NCI-H345 treated with DMSO at 0.1 percent for 48 hours (cell line): ENCODE measurements at regions not wholly inside any gene's neighbourhood (a gene's known extent, or its start where the extent isn't known, plus 50 kb on each side); places are given as distances from the start of the nearest gene placed in this dataset.
"Not testable (repeated sequence)": the region's sequence is repeated elsewhere in the genome, so short reads cannot be mapped to it uniquely, and the experiment has no call there.

Experiments used
- DNase-seq: peaks from one replicate; lab custom pipeline; 2025; ENCODE audit not compliant: unreplicated experiment; lab: John Stamatoyannopoulos, UW

DNA sequence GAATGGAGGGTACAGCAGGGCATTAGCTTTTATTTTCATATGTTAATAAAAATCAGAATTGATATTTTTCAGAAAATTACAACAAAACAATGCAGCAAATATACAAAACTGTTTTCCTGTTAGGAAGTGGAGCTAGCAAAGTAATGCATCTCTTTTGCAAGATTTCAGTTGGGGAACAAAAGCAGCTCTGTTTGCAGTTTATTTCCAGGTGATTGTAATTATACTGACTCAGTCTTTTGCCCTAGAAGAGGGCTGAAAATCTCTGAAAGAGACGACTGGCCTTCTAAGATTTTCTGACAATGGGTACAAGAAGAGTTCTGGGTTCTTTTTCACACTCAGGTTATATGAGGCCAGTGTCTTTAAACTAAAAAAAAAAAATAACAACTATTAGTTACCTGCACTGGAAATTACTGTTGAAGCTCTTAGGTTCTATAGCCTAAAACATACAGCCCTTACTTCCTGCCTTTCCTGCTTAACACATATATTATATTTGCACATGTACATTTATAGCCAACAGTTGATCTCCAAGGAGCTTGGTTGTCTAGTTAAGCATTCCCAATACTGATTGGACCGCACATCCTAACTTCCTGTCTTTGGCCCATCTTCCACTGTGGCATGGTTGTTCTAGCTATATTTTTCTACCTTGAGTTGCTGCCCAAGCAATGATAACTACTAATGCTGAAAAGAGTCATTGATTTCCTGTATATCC is 199.1 kb upstream of the KRR1 start:
- no peak for DNase-seq

DNA sequence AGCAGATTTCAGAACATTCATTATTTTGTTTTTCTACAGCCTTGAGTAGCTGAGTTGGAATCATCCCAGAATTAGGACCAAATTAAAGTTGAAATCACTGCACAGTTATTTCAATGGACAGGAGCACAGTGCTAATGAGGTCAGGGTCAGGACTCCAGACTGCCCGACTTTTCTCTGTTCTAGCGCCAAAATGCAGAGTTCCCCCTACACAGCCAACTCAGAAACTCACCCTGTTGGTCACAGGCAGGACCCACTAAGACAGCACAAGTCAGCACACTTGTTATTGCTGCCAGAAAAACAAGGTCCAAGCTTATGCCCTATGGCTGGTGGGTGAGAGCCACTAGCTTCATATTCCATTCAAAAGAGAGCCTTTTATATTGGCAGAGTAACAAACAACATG is 198.1 kb upstream of the KRR1 start:
- no peak for DNase-seq

DNA sequence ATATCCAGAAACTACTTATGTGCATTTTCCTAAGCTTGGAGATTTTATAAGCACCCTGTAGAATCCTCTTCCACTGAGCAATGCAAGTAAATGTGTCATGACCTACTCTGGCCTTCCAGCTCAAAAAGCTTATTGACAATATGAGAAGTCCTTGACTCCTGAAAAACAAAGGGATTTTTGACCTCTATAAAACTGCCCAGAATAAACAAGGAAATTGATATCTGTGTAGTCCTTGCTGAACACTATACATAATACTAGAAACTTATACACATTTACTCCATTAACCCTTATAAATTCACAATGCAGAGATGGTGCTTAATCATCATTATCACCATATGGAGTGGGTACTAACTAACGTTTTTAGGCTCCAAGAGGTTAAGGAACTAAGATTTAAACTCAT is 197.4 kb upstream of the KRR1 start:
- DNase-seq, result no peak

DNA sequence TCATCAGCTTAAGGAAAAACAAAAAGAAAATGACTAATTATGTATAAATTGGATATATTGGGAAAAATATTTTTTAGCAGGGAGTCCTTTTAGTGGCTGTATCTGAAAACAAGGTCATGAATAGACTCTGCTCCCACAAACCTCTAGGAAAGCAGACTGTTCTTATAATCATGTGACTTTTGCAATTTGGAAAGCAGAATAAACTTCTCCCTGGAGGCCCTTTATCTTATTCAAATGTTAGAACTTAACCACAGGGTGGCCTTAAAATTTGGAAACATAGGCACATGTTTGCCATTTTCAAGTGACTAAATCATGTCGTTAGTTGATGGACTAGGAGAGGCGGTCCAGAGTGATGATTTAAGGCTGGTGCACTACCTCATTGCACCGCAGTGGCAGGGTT is 196.6 kb upstream of the KRR1 start:
- no peak for DNase-seq

DNA sequence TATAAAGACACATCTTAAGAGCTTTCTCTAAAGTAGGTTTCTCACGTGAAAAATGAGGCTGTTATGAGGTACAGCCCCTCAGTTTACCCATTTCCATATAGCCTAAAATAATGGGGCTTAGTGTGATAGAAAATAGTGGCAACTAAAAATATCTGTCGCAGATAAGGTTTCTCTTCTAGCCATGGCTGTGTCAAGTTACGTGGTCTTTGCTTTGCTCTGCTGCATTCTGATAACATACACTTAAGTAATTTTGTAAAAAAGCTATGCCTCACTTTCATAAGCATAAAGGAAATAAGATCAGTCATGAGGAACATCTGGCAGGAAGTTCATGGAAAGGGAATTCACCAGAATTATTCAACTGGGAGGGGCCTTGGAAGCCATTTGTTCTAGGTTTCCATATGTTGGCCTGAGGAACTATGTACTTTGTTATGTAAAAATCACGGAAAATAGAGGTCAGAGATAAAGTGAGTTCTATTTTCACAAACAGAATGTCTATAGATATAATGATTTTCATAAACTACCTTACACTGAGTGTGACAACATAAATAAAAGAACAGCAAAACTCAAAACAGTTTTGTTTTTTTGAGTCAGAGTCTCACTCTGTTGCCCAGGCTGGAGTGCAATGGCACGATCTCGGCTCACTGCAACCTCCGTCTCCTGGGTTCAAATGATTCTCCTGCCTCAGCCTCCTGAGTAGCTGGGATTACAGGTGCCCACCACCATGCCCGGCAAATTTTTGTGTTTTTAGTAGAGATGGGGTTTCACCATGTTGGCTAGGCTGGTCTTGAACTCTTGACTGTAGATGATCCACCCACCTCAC is 195.6 kb upstream of the KRR1 start:
- no peak for DNase-seq

DNA sequence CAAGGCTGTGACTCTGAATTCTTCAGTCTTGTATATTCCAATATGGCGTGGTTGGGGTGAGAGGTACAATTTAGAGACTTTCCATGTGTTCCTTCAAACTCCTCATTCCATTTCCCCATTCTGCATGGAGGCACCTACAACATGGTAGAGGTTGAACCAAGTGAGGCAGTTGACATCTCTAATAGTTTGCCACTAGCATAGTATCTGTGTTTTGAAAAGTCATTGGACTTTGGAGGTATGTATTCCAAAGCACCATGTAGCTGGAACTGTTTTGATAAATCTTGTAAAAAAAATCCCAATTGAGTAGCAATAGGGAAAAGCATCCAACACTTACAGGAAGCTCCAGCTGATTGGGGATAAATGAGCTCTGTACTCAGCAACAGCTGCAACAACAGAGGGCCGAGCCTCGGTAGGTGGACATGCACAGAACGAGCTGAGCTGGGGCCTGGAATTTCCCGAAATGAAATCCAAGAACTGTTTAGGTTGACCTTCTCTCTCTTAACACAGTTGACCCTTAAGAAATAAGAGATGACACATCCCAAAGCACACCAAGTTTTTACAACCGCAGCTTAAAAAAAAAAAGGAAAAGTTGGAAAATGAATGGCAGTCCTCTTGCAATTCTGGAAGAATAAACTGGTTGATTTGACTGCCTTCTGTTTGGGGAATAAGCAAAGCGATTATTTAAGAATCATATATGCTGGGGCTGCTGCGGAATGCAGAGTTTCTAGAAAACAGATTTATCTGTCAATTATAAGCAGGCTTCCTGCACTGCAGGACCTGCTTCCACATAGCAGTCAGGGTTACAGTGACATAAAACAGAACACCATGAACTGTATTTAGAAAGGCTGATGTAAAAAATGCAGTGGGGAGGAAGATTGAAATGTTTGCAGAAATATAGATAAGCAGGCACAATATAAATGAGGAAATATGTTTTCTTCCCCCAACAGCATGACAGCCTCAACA is 194.6 kb upstream of the KRR1 start:
- DNase-seq, result no peak

DNA sequence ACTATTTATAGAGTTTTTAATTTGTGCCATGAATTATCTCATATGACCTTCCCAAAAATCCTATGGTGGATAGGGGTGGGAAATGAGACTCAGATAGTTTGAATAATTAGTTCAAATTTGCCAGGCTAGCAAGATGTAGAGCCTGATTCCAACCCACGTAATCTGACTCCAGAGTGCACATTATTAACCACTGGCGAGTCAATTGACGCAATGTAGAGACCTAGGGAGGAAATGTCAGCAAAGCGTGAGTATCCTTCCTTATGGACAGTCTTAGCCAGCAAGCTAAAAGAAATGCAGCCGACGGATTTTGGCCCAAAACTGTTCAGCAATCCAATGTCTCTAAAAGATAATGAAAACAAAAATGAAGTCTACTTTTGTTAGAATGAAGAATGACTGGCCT is 193.3 kb upstream of the KRR1 start:
- no peak for DNase-seq

DNA sequence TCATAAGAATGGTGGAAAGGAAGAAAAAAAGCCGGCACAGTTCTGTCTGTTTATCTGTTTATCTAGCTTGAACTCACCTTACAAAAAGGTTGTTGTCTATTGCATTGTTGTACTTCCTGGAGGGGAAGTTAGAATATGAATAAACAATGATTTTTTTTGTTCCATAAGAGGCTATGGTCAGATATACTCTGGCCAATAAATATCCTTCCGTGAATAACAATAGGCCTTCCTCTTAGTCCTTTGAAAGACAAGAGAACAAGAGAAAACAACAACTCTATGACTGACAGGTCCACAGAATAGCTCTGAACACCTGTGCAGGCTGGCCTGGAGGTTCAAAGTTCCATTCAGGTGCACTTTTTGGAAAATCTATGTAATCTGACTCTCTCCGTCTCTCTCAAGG is 192.8 kb upstream of the KRR1 start:
- DNase-seq, result no peak

DNA sequence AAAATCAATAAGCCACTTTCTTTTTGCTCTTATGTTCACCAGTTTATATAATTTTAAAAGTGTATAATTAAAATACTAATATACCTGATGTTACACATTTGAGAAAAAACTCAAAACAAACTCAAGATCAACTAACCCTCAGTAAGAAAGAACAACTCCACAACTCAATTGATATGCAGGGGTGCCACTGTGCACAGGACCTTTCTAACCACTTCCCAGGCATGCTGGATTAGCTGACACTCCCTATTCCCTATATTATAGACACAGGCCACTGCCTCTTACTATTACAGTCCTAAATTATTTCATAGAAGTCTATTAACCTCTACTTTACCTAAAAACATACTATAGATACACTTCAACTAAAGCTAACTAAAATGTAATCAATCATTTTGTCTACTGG is 191.7 kb upstream of the KRR1 start:
- DNase-seq, result no peak

DNA sequence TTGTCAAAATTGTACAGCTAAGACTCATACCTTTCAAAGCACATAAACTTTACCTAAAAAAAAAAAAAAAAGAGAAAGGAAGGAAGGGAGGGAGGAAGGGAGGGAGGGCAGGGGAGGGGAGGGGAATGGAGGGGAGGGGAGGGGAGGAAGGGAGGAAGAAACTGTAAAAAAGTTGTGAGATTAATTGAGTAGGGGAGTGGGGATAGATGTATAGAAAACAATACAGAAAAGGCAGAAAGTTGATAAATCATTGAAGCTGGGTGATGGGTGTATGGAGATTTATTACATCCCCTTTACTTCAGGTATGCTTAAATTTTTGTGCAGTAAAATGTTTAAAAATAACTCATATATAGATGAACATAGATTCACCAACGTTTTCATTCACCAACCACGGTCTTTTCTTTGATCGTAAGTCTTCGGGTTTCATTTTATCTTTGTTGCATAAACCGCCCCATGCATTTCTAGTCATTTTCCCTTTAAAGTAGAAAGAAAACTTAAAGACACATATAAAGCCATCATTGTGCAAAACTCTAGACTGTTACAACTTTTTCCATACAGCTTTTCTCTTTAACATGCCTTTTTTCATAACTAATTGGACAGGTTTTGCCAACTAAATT is 191.2 kb upstream of the KRR1 start:
- DNase-seq, result no peak

DNA sequence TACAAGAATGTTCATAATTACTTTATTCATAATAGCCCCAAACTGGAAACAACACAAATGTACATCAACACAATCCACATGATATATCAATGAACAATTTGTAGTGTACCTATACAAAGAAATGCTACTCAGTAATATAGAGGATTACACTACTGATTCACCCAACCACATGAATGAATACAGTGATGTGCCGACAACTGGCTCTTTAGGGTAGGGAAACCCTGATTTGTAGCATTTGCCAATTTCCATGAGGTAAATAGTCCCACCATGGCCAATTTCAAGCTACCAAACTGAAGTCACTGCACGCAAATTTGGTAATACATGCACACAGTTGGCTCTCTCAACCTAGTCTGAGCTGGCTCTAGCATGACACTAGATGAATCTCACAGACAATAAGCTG is 190.4 kb upstream of the KRR1 start:
- no peak for DNase-seq

DNA sequence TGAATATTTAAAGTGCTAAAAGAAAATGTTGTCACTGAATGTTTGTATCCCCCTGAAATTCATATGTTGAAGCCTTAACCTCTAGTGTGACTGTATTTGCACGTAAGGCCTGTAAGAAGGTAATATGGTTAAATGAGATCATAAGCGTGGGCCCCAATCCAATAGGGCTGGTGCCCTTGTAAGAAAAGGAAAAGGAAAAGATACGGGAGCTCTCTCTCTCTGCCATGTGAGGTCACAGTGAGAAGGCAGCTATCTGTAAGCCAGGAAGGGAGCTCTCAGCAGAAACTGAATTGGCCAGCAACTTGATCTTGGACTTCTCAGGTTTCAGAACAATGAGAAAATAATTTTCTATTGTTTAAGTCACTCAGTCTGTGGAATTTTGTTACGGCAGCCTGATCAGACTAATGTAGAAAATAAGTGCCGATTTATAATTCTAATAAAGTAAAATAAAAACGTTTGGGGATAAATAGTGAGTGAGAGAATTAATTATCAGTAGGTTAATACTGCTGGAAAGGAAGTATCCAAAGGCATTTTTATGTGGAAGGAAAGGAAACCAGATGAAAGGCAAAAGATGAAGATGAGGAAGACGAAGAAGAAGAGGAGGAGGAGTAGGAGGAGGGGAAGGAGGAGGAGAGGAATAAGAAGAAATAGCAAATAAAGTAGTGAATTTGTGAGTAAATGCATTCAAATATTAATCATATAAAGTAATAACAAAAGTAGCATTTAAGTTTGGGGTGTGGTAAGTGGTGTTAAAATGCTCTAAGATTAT is 188.5 kb upstream of the KRR1 start:
- no peak for DNase-seq

DNA sequence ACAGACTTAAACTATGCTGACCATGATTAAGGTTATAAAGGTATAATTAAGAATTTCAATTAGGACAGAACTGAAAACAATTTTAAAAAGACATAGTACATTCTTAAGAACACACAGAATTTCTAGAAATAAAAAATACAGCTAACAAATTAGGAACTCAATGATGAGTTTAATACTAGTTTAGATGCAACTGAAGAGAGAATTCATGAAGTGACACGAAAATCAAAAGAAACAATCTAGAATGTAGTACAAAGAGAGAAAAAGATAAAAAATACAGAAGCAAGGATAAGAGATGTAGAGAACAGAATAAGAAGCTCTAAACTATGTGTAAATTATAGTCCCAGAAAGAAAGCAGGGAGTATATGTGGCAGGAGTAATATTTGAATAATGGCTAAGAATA is 187.8 kb upstream of the KRR1 start:
- no peak for DNase-seq

DNA sequence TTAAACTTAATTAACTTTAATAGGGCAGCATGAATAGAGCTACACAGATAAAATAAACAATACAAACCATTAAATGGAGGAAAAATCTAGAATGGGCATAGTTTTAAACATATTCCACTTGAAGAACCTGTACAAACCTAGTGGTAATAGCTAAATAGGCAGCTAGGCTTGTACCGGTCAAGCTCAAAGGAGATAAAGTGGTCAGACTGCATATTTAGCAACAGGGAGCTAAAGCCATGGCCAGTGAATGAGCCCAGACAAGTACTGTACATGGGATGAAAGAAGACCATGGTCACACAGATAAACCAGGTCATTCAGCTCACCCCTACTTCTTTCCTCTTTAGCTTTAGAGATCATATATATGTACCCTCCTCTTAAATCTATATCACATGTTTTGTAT is 186.6 kb upstream of the KRR1 start:
- no peak for DNase-seq

DNA sequence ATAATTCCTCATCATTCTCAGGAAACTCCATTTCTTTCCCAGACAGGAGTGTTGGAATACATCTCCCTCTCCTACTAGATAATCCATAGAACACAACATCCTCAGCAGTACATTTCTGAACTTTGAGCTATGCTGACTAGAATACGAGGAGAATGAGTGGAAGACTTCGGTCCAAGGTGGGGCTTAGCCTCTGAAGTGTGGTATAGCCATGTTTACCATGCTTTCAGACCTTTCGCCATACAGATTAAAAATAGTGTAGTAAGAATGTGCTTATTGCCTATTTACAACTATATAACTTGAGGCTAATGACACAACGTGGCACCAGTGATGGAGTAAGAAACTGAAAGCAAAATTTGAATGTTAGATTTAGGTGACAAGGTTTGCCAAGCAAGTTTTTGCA is 184.5 kb upstream of the KRR1 start:
- DNase-seq, result no peak

DNA sequence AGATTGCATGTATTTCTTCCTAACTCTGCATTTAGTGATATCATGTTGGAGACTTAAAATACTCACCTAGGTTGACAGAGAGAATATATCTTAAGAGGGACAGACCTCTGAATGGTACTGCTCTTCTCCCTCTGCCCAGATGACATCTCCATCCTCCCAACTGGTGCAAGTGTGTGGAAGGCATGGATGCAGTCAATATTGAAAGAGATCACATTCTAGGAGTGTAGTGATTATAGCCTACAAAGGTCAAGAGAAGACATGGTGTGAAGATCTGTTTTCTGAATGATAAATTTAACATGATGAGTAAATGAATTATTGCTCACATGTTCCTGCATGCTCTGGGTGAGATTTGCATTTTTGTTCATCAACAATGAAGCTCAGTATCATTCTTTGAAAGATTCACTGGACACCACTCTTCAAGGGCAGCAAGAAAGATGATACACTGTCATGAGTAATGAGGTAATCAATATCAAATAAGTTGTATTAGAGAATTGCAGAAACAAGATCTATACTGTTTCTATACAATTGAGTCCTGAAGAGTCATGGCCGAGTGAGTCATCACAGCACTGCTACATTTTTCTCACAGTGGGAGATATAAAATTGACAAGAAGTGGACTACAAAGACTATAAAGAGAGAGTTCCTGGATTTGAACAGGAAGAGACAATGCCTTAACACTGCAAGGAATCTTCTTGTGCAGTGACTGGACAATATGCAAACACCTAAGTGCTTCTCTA is 183.3 kb upstream of the KRR1 start:
- DNase-seq, result no peak

DNA sequence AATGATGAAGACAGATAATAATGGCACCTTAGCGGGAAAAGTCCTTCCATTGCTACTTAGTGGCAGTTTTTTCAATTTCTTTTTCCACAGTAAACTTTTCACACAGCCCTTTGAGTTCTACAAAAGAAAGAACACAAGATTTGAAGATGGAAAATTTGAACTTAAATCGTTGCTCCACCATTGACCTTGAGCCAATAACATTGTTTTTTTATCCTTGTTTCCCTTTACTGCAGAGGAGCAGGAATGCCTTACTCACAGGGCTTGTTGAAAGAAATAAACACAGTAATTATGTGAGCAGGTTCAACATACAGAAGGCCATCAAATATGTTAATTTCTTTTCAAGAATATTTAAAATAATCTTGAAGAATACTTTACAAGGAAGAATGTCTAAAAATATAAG is 181.5 kb upstream of the KRR1 start:
- DNase-seq, result no peak

DNA sequence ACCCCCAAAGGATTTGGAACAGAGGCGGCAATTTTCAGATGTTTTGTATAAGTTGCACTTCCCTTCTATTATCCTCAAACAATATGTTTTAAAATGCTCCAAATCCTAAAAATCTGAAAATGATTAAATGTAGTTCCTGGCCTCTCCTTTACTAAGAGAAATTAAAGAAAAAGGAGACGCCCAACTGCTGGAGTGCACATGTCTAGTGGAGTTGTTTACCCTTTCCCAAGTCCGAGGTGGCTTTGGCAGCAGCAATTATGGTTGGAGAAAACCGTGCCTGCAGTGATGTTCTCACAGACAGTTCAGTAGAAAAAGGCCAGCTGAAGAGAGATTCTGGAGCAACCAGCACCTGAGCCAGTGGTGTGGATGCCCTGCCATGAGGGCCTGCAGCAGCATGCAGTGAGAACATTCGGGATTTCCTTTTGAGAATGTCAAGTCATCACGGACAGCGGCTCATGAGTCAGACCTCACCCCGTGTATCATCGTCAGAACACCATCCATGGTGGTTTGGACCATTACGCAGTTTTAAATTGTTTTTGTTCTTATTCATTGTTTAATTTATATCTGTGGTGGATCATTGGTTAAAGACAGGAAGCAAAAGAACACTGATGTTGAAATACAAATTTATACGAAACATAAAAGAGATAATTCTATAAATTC is 179.0 kb upstream of the KRR1 start:
- no peak for DNase-seq

DNA sequence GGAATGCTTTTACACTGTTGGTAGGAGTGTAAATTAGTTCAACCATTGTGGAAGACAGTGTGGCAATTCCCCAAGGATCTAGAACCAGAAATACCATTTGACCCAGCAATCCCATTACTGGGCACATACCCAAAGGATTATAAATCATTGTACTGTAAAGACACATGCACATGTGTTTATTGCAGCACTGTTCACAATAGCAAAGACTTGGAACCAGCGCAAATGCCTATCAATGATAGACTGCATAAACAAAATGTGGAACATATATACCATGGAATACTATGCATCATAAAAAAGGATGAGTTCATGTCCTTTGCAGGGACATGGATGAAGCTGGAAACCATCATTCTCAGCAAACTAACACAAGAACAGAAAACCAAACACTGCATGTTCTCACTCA is 174.8 kb upstream of the KRR1 start:
- DNase-seq, result not testable (repeated sequence)
